Type B pancreatic cell (in vitro differentiated cells): ENCODE measurements at regions not wholly inside any gene's neighbourhood (a gene's known extent, or its start where the extent isn't known, plus 50 kb on each side); places are given as distances from the start of the nearest gene placed in this dataset.

Experiments used
- DNase-seq: peaks from one replicate; pipeline ENCODE4 v3.0.0; 2021; ENCODE audit warnings: mixed read lengths; ENCODE audit not compliant: unreplicated experiment; ENCODE audit errors: extremely low spot score
- H3K27ac Mint-ChIP-seq: 2 replicates; pipeline ENCODE4 v1.8.0; 2021; ENCODE audit warnings: mild to moderate bottlenecking, mixed read lengths
- H3K27me3 Mint-ChIP-seq: 2 replicates; pipeline ENCODE4 v1.8.0; 2021; ENCODE audit warnings: mixed read lengths
- H3K36me3 Mint-ChIP-seq: 2 replicates; pipeline ENCODE4 v1.8.0; 2021; ENCODE audit warnings: mixed read lengths
- H3K4me1 Mint-ChIP-seq: one replicate; pipeline ENCODE4 v1.8.0; 2021; ENCODE audit warnings: mixed read lengths; ENCODE audit not compliant: unreplicated experiment
- H3K4me3 Mint-ChIP-seq: 2 replicates; pipeline ENCODE4 v1.8.0; 2021; ENCODE audit warnings: mild to moderate bottlenecking, mixed read lengths
- H3K9me3 Mint-ChIP-seq: 2 replicates; pipeline ENCODE4 v1.8.0; 2021; ENCODE audit warnings: mixed read lengths
- TF ChIP-seq, protein P1 (sequence below): fragments of 200-600 bp; sonication (generic); conservative IDR thresholded peaks from 2 replicates; pipeline ENCODE4 v1.5.0; 2021; ENCODE audit warnings: antibody characterized with exemption, mild to moderate bottlenecking

DNA sequence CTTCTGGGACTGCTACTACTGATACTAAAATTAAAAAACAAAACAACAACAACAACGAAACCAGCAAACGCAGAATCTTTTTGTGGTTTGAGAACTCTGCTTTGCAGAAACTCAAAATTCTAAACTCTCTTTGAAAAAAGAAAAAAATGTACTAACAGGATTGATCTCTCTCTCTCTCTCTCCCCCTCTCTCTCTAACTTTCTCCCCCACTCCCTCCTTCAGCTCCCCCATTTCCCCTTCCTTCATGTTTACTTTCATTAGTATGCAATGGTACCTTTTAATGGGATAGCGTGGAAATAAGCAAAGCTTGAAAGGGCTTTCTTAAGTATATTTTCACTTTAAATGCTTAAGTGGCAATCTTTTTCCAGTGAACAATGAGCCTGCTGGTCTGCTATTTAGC lies 562.6 kb upstream of the ADGRL2 start:
- DNase-seq, result no peak
- Mint-ChIP-seq H3K27me3 (peaks cover 50% of the 10 kb centered on the region), H3K4me3 (peak overlapping the region; percentile 40), H3K27ac (no peak overlapping the region), H3K4me1 (peaks cover 16% of the 10 kb centered on the region), H3K9me3 (no peaks in the 10 kb centered on the region), H3K36me3 (no peaks in the 10 kb centered on the region)
- TF ChIP-seq, protein P1, sequence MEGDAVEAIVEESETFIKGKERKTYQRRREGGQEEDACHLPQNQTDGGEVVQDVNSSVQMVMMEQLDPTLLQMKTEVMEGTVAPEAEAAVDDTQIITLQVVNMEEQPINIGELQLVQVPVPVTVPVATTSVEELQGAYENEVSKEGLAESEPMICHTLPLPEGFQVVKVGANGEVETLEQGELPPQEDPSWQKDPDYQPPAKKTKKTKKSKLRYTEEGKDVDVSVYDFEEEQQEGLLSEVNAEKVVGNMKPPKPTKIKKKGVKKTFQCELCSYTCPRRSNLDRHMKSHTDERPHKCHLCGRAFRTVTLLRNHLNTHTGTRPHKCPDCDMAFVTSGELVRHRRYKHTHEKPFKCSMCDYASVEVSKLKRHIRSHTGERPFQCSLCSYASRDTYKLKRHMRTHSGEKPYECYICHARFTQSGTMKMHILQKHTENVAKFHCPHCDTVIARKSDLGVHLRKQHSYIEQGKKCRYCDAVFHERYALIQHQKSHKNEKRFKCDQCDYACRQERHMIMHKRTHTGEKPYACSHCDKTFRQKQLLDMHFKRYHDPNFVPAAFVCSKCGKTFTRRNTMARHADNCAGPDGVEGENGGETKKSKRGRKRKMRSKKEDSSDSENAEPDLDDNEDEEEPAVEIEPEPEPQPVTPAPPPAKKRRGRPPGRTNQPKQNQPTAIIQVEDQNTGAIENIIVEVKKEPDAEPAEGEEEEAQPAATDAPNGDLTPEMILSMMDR, result no peak

DNA sequence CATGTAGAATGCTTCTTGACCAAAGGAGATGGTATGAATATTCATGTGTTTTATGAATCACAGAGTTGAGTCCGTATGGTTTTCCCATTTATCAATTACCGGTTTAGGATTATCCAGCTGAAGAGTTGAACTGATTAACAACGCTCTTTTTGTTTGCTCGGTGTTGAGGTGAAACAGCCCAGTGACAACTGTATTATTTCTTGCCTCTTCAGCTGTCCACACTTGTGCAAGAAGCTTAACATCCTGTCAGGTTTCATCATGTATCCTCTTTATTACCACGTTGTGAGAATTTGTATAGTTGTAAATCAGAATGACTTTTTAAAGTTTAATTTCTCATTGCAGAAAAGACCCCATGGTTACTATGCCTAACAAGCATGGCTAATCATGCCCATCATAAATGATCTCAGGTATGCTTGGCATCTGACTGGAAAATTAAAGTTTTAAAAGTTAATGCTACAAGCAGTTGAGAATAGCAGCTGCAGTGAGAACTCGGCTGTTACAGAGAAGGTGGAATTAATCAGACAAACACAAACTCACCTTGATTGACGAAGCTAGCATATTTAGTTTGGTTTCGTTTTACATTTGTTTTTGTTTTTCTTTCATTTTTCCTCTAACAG lies 563.2 kb upstream of the ADGRL2 start:
- TF ChIP-seq, protein P1, result no peak
- no peak for DNase-seq
- Mint-ChIP-seq H3K27ac (no peak overlapping the region), H3K4me3 (peak overlapping the region; percentile 40), H3K4me1 (peaks cover 18% of the 10 kb centered on the region), H3K9me3 (no peaks in the 10 kb centered on the region), H3K27me3 (peaks cover 47% of the 10 kb centered on the region), H3K36me3 (no peaks in the 10 kb centered on the region)

DNA sequence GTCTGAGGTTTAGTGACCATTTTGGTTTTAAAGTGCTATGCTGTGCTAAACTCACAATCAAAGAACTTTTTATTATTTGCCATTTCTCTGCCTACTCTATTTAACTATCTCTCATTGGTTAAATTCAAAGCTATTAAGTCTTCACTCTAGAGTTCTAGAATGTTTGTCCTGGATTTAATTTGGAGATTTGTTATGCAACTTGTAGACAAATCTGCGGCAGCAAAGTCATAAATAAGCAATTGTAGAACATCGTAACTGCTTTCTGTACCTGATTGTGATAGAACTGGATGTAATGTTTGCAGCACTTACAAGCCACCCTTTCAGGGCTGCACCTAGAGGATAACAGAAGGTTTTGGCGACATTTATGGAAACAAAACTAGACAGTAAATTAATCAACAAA lies 566.5 kb upstream of the ADGRL2 start:
- Mint-ChIP-seq H3K36me3 (no peaks in the 10 kb centered on the region), H3K9me3 (no peaks in the 10 kb centered on the region), H3K4me1 (peaks cover 34% of the 10 kb centered on the region), H3K27me3 (peaks cover 28% of the 10 kb centered on the region), H3K4me3 (no peak overlapping the region), H3K27ac (no peak overlapping the region)
- TF ChIP-seq, protein P1, result no peak
- DNase-seq, result no peak

DNA sequence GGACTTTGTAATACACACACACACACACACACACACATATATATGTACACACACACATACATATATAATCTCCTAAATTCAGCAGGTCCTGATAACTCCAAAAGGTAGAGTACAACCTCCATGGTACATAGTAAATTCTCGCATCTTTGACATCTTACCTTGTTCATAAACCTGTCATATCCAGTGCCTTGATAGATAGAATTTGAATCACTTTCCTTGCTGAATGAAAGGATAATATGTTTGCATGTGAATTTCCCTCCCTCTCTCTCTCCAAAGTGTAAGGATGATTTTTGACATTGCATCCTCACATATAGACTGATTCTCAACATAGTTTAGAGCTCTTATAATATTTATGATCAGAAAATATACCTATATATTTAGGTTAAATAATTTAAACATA lies 567.1 kb upstream of the ADGRL2 start:
- Mint-ChIP-seq H3K4me3 (no peak overlapping the region), H3K27me3 (peaks cover 22% of the 10 kb centered on the region), H3K4me1 (peaks cover 33% of the 10 kb centered on the region), H3K9me3 (no peaks in the 10 kb centered on the region), H3K36me3 (no peaks in the 10 kb centered on the region), H3K27ac (no peak overlapping the region)
- TF ChIP-seq, protein P1, result no peak
- DNase-seq, result no peak

DNA sequence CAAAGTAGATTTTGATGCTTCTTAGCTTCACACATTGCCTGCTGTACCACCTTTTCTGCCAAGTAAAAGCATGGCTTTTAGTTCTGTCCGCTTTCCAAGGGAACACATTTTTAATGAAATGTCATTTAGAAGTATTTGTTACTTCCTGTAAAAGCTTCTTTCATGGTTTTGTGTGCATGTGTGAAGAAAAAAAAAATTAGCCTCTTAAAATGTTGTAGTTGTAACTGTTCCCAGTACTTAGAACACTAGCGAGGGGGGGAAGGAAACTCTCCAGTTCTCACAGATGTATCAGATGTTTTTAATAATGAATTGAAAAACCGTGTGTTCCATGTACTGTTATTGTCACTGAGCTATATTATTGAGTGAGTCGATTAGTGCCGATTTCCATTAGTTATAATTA lies 568.3 kb upstream of the ADGRL2 start:
- TF ChIP-seq, protein P1, result no peak
- no peak for DNase-seq
- peaks cover 22% of the 10 kb centered on the region for H3K4me1 Mint-ChIP-seq
- peaks cover 11% of the 10 kb centered on the region for H3K27me3 Mint-ChIP-seq
- no peak overlapping the region for H3K4me3 Mint-ChIP-seq
- no peak overlapping the region for H3K27ac Mint-ChIP-seq
- H3K9me3 Mint-ChIP-seq, result no peaks in the 10 kb centered on the region
- no peaks in the 10 kb centered on the region for H3K36me3 Mint-ChIP-seq

DNA sequence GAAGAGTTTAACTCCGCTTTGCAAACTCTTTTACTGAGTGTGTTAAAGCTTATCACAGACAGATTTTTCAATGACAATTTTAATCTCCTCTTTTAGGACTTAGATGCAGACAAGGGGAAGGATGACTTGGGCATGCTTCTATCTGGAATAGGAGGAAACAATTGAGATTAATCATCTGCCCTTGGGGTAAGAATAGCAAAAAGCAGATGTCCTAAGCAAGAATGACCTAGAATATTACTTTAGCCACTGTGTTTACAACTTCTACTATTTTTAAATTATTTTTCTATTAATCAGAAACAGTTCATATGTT lies 569.0 kb upstream of the ADGRL2 start:
- peaks cover 8% of the 10 kb centered on the region for H3K27me3 Mint-ChIP-seq
- TF ChIP-seq, protein P1, result no peak
- no peak overlapping the region for H3K4me3 Mint-ChIP-seq
- DNase-seq, result no peak
- H3K9me3 Mint-ChIP-seq, result no peaks in the 10 kb centered on the region
- H3K4me1 Mint-ChIP-seq, result peaks cover 18% of the 10 kb centered on the region
- H3K27ac Mint-ChIP-seq, result no peak overlapping the region
- H3K36me3 Mint-ChIP-seq, result no peaks in the 10 kb centered on the region
